ENCODE measurements at regions not wholly inside any gene's neighbourhood (a gene's known extent, or its start where the extent isn't known, plus 50 kb on each side); places are given as distances from the start of the nearest gene placed in this dataset.

DNA sequence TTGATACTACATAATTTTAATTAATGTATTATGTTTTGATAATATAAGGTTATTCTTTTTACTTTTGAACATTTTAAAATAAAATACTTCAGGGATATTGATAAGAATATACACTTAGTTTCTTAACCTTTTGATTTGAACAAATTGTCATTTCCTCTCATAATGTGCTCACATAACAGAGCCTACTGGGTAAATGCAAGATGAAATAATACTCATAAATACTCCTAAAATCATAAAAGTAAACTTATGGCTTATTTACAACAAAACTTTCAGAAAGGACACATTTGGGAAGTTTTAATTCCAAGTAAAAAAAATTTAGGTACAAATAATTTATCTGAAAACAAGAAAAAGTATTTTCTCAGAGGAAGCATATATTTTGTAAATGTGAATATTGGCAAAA, 101.6 kb upstream of the ABCB5 start:
- ATAC-seq (no peak), DNase-seq (no peak)
- H3K27ac ChIP-seq: no peak overlapping the region
- no peak for TF ChIP-seq POLR2A (IDR thresholded peaks at IDR 0.05)
- TF ChIP-seq, protein P1, sequence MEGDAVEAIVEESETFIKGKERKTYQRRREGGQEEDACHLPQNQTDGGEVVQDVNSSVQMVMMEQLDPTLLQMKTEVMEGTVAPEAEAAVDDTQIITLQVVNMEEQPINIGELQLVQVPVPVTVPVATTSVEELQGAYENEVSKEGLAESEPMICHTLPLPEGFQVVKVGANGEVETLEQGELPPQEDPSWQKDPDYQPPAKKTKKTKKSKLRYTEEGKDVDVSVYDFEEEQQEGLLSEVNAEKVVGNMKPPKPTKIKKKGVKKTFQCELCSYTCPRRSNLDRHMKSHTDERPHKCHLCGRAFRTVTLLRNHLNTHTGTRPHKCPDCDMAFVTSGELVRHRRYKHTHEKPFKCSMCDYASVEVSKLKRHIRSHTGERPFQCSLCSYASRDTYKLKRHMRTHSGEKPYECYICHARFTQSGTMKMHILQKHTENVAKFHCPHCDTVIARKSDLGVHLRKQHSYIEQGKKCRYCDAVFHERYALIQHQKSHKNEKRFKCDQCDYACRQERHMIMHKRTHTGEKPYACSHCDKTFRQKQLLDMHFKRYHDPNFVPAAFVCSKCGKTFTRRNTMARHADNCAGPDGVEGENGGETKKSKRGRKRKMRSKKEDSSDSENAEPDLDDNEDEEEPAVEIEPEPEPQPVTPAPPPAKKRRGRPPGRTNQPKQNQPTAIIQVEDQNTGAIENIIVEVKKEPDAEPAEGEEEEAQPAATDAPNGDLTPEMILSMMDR (IDR thresholded peaks at IDR 0.05): no peak
- peaks cover 0 to 6% (median 0%) of the 10 kb centered on the region in 12 donors for H3K9me3 ChIP-seq
- no peaks in the 10 kb centered on the region for H3K27me3 ChIP-seq
- H3K4me1 ChIP-seq: no peaks in the 10 kb centered on the region
- no peaks in the 10 kb centered on the region for H3K36me3 ChIP-seq
- intact Hi-C loops (cut with DNase I): no loop called here
- H3K4me3 ChIP-seq: no peak overlapping the region

DNA sequence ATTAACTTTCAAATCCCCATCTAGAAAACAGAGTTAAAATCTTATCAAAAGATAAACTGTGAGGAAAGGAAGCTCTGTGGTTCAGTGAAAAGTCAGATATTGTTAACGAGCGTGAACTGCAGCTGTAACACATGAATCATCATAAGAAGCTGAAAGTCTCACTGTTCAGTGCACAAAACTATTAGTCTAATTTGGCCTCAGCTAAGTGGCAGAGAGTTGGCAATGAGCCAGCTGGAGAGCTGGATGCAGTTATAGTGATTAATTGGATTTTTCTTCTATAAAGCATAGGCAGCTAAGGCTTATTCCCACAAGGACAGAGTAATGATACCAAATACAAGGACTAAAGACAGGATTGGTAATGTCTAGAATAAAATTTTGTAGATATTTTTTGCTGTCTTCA, 101.1 kb upstream of the ABCB5 start:
- 14 to 33% (median 18%) methylated on average over 2 of the region's 2 CpGs for WGBS, 4 donors
- TF ChIP-seq, protein P1 (IDR thresholded peaks at IDR 0.05): no peak
- no peak for TF ChIP-seq POLR2A (IDR thresholded peaks at IDR 0.05)
- Histone ChIP-seq H3K27ac (no peak overlapping the region), H3K4me1 (no peaks in the 10 kb centered on the region), H3K36me3 (no peaks in the 10 kb centered on the region), H3K4me3 (no peak overlapping the region), H3K9me3 (peaks cover 0 to 6% (median 0%) of the 10 kb centered on the region in 12 donors), H3K27me3 (no peaks in the 10 kb centered on the region)
- ATAC-seq: peak in 1 of 4 donors; percentile 18
- intact Hi-C loops (cut with DNase I): no loop called here
- peak in 4 of 5 donors; percentile 8 to 43 (median 28) for DNase-seq

DNA sequence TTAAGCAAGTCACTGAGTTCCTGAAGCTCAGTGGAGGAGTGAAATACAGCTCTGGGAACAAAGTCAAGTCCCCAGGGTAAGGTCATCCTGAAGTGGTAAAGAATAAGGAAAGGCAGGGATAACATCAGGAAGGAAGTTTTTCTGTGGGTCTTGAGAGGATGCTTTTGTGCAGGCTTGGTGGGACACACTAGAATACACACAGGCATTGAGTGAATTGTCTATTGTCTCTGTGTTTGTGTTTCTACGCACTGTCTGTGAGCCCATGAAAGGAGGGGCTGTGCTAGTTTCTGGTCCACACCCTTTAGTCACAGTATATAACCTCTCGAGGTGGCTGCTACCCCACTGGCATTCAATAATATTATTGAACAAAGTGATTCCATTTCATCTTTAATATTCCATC, 95.8 kb upstream of the ABCB5 start:
- 44 to 62% (median 61%) methylated on average over 2 of the region's 2 CpGs for WGBS, 4 donors
- H3K27me3 ChIP-seq: no peaks in the 10 kb centered on the region
- ATAC-seq (no peak), DNase-seq (no peak)
- no peak overlapping the region for H3K27ac ChIP-seq
- no peak overlapping the region for H3K4me3 ChIP-seq
- intact Hi-C loops (cut with DNase I): no loop called here
- H3K36me3 ChIP-seq: no peaks in the 10 kb centered on the region
- no peak for TF ChIP-seq POLR2A (IDR thresholded peaks at IDR 0.05)
- TF ChIP-seq, protein P1 (IDR thresholded peaks at IDR 0.05): no peak
- no peaks in the 10 kb centered on the region for H3K4me1 ChIP-seq
- H3K9me3 ChIP-seq: peaks cover 0 to 9% (median 0%) of the 10 kb centered on the region in 12 donors

GRCh38 chr7:20520530-20520929, 94.9 kb upstream of the ABCB5 start:
- intact Hi-C loops (cut with DNase I): no loop called here
- H3K27me3 ChIP-seq: no peaks in the 10 kb centered on the region
- ATAC-seq (no peak), DNase-seq (no peak)
- no peak for TF ChIP-seq POLR2A (IDR thresholded peaks at IDR 0.05)
- TF ChIP-seq, protein P1 (IDR thresholded peaks at IDR 0.05): no peak
- H3K4me1 ChIP-seq: no peaks in the 10 kb centered on the region
- H3K9me3 ChIP-seq: peaks cover 0 to 9% (median 0%) of the 10 kb centered on the region in 12 donors
- 87 to 93% (median 90%) methylated on average over 4 of the region's 4 CpGs for WGBS, 4 donors
- no peak overlapping the region for H3K27ac ChIP-seq
- H3K36me3 ChIP-seq: no peaks in the 10 kb centered on the region
- no peak overlapping the region for H3K4me3 ChIP-seq
